Pulmonary artery endothelial cell (primary cell): ENCODE measurements at regions not wholly inside any gene's neighbourhood (a gene's known extent, or its start where the extent isn't known, plus 50 kb on each side); places are given as distances from the start of the nearest gene placed in this dataset.
"Not testable (repeated sequence)": the region's sequence is repeated elsewhere in the genome, so short reads cannot be mapped to it uniquely, and the experiment has no call there.

Experiments used
- DNase-seq: peaks from one replicate; pipeline ENCODE4 v3.0.0-alpha.2; 2011; ENCODE audit warnings: low read depth, low spot score

DNA sequence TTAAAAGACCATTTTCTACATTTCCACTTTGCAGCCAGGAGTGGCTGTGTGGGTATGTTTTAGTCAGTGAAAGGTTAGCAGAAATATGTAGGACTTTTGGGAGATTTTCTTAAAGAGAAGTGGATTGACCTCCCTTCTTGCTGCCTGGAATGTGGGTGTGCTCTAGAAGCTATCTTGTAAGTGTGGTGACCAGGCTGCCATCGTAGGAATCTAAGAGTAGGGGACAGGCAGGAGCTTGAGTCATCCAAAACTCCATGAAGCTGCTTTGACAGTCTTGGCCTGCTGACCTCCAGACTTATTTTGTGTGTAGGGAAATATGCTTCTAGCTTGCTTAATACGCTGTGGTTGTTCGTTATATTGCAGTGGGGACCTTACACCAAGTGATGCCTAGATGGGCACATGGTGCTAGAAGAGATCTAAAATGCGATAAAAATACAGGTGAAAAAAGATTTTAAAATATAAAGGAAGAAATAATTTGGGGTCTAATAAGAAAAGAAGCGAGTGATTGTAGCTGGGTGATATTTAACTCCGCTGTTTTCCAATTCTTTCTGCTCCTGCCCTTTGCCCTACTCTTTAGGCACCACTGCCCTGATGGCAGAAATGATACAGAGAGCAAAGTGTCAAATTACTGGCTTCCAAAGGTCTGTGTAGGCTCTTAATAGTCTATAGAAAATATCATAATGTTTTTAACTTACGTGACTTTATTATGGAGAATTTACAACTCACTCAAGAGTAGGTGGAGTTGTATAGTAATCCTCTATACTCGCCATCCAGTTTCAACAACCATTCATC is 298.2 kb upstream of the ZNF608 start:
- DNase-seq: no peak

DNA sequence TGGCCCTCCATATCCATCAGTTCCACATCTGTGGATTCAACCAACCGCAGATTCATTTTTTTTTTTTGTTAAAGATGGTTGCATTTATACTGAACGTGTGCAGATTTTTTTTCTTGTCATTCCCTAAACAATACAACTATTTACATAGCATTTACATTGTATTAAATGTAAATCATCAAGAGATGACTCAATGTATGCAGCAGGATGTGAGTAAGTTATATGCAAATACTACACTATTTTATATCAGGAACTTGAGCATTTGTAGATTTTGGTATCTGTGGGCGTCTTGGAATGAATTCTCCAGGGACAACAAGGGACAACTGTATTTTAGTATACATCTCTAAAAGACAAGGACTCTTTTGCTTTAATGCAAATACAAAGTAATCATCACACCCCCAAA is 299.2 kb upstream of the ZNF608 start:
- DNase-seq: no peak

DNA sequence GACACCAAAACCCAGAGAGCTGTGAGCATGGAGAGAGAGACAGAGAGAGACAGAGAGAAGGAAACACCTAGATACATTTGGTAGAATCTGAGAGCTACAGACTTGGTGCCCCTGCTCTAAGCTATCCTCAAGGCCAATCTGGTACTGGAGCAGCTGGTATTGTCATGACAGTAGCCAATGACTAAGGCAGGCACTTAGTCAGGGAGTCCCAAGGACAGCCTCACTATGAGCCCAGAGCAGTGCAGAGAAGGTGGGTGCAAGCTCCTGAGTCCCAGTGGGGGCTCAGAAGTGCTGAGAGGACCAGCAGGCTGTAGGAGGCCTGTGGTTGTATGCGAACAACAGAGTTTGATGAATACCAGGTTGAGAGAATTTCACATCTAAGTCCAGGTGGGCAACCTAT is 300.4 kb upstream of the ZNF608 start:
- no peak for DNase-seq

DNA sequence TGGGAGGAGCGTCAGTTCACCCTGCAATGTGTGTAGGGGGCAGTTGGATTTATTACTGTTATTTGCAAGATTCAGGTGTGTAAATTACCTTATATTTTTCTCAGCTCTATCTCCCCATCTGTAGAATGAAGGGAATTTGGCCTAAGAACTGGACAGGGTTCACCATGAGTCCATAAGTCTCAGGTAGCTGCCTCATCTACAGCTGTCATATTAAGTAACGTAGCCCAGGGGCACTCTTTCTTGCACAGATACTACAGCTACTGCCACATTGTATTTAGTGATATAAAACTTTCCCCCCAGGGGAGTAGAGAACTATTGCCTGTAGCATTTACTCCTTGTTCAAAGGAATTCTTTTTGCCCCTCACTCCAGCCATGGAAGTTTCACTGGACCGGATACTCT is 301.4 kb upstream of the ZNF608 start:
- no peak for DNase-seq

DNA sequence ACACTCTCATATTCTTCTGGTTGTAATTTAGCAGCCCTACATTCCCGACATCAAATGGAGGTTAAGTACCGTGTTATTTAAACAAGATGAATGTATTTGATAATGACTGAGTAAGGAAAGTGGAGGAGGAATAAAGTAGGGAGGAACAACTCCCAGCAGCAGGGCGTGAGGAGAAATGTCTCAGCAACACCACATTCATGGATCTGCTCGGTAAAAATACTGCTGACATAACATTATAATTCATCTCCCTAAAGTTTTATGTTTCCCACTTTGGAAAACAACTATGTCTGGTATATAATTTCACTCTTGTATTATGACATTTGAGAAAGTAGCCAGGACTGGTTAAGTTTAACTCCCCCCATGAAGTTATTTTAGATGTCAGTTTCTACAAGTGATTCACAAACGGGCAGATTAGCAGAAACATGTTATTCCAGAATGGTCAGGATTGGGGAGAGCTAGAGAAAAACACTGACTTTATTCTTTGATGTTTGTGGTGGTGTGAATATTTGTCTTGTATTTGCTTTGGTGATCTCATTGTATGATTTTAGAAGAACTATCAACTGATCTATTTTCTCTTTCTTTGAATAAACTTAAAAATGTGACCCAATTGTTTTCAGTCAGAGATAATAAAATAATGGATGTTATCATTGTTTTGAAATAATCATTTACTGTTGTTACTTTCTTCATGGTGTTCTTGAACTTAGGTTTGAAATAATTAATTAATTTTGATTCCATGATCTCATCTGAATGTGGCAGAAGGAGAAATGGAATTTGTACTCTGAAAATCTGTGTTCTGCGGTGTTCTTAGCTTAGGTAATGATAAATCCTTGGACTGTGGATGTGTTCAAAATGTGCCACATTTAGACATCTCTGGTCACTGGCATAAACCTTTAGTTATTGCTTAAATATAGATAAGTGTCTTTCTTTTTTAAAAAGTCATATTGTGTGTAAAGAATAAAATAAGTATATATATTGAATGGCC is 303.6 kb upstream of the ZNF608 start:
- no peak for DNase-seq

DNA sequence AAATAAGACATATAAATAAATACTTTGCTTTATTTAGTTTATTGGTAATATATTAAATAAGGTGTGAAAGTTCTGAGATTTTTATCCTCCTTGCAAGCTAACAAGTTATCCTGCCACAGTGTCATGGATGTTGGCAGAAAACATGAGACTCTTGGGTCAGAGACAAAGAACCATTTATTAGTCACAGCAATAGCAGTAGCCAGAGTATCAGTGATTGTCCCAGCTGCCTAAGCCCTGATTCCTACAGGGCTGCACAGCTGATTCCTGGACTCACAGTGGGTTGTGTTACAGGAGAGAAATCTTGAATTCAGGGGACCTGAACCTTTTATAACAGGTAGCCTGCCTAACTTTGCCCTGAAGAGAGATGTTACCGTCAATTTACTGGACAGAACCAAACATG is 304.5 kb upstream of the ZNF608 start:
- no peak for DNase-seq

DNA sequence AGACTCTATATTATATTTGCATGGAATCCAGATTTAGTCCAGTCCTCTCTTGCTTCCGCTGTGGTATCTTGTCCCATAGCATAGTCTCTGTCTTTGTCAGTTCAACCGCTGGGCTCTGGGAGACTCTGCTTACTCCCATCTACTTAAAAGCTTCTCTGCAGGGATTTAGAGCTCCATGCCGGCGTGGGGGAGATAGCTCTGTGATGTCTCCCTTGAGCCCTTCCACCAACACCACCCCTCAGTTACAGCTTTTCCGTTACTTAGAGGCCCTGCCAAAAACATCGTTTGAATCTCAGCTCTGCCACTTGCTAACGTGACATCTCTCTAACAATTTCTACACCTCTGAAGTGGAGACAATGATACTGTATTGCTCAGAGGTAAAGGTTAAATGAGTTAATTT is 306.1 kb upstream of the ZNF608 start:
- no peak for DNase-seq

DNA sequence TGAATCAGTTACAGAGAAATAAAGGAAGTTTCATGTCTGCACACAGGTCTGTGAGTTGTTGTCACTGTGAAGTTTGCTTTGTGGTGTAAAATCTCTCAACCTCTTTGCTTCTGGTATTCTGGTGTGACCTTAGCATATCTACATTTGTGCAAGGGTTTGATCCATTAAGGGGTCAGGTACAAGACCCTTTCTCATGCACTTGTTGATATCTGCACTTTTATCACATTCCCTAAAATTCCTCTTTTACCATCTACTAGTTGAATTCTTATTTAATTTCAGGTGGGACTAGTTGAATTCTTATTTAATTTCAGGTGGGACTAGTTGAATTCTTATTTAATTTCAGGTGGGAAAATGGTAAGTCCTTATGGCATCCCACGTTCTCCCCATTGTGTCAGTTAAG is 306.7 kb upstream of the ZNF608 start:
- DNase-seq: no peak

DNA sequence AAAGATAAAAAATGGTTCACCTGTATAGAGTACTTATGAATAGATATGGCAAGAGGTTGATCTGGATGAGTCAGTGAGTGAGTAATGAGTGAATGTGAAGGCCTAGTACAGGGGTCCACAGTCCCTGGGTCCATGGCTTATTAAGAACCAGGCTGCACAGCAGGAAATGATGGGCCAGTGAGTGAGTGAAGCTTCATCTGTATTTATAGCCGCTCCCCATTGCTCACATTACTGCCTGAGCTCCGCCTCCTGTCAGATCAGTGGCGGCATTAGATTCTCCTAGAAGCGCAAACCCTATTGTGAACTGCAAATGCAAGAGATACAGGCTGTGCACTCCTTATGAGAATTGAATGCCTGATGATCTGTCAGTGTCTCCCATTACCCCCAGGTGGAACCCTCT is 307.7 kb upstream of the ZNF608 start:
- DNase-seq: no peak

DNA sequence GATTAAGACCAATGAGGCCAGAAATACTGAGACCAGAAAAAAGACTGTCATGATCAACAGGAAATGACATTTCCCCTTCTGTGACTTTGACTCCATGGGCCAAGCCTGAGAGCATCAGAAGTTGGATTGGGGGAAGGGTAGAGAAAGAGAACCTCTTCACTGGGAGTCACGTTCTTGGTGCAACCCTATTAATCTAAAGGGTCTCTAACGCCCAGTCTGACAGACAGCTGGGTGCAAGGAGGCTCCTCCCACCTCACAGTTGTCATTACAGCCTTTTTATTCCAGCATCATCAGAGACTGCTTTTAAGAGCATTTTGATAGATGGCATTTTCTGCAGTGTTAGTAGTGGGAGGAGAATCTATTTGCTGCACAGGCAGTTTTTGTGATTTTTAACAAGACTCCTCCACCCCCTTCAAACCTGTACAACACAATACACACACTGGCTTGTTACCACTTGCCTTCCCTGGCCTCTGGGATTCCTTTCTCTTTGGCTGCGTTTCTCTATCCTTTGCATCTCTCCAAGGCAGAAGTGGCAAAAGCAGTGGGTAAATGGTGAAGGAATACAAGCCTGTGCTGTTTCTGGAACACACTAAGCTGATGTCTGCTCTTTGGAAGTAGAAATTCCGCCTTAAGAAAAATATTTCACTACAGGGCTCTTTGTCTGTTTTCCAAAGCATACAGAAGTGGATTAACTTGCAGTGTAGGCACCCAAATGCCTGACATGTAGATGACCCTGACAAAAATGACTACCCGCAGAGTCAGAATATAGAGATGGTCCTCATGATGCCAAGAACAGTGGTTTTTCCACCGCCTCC is 310.4 kb upstream of the ZNF608 start:
- no peak for DNase-seq

DNA sequence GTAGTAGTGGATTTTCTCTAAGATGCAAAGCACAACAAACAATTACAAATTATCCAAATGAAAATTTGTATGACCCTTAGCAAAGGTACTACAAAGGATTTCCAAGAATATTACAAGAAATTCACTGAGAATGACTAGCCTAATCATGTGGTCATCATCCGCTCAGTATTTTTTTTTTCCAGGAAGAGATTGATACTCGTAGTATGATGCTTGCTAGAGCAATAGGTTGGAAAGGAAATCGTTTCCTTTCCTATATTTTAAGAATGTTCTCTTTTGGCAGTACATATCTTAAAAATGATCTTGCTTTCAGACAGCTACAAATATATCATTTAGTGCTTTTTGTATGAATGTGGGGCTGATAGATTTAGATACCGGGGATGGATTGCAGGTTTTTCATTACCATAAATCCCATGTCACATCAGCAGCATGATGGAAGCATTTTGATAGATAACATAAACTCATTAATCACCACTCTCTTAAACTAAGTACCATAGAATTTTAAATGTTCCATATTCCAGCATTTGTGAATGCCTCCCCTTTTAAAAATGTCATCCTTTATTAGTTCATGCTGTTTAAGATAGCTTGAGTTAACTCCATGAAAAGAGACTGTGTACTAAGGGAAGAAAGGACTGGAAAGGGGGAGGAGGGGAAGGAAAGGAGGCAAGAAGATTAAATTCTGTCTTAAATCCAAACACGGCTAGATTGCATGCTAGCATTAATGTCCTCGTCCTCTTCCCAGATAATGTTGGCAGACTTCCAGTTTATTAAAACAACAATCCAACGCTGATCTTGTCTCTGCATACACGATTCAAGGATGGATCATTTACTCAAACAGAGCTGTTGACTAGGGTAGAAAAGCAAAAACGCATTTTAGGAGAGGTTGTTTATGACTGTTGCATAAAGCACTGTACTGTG is 311.7 kb upstream of the ZNF608 start:
- no peak for DNase-seq

DNA sequence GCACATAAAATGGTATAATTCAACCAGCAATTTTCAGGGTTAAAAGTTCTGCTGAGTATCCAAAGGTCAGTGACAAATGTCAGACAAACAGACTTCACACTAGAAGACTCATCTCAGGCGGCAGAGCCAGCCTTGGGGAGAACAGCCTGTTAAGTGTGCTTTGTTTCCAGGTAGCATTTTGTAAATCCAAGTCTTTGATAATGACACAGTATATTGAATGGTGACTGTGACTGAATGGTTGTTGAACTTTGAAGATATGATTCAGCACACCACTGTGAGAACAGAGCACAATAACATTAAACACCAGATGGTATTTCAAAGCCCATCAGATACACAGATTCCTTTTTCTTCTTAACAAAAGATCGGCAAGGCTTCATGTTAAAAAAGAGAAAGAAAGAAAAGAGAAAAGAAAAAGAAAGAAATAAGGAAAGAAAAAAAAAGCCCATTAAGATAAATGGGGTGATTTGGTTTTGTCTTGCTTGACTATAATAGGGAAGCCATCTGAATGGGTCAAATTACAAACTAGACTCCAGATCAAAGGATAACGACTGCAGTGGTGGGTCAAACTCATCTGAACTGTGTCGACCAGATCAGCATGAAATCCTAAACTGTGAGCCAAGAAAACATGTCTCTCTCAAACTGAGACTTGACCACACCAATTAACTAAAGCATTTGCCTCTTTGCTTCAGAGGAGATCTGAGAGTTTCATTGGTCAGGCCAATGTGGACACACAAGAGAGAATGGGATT is 313.0 kb upstream of the ZNF608 start:
- no peak for DNase-seq

DNA sequence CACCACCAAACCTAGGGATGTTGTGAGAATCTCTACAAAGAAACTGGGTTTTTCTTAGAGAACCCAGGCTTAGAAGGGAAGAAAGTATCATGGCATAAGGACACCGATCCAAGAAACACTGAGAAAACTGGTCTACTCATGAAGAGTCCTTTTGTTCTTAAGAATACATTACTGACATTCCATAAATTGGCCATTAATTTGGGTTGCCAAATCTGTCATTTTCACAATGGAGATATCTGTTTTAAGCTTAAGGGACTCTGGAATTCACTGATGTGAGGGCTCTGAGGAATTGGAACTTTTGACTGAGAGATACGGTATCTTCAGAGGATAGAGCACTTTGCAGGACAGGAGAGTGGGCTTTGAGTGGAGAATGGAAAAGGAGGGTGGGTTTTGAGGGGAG is 315.3 kb upstream of the ZNF608 start:
- no peak for DNase-seq

DNA sequence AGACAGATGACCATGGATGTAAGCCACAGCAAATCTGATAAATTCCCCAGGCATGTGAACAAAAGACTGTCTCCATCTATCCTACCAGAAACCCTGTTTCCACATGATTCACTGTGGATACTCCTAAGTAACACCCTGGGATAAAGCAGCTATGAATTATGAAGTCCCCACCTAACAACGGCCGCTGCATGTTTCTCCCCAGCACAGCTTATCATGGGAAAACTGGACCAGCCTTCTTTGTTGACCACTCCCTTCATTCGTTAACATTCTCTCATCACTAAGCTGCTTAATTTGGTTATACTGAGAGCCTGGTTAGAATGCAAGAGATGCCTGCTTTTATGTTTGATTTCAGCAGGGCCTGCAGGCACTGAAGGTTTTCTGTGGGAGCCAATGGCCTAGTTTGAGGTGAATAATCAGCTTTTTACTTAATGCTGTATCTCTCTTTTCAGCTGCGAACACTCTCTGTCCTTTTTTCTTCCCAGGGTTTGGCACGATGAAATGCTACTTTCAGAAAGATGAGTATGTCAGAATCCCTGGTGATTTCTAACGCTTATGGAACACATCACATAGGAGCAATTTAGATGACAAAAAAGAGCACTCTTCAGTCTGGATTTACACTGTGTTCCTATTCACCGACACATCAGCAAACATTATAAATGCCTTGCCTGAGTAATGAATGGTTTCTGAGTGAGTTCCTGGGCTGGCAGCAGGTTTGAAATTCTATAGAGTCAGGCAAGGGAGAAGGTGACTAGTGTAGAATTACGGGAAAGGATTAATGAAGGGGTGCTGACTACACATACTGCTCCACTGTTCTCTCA is 318.4 kb upstream of the ZNF608 start:
- DNase-seq: no peak

DNA sequence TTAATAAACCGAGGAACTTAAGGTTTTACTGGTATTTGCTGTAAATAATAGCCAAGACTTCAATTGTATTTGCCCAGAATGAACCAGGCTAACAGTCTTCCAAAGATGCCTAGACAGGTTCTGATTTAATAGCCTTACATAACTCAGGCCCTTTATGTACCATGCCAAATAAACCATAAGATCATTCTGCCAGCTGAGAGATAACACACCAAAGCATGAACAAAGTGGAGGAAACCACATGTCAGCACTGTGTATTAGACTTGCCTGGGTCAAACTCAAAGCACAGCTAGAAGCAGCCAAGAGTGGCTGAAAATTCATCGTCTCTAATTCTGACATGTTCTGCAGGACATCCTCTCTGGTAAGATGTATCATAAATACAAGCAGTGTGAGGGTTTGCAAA is 319.3 kb upstream of the ZNF608 start:
- no peak for DNase-seq

DNA sequence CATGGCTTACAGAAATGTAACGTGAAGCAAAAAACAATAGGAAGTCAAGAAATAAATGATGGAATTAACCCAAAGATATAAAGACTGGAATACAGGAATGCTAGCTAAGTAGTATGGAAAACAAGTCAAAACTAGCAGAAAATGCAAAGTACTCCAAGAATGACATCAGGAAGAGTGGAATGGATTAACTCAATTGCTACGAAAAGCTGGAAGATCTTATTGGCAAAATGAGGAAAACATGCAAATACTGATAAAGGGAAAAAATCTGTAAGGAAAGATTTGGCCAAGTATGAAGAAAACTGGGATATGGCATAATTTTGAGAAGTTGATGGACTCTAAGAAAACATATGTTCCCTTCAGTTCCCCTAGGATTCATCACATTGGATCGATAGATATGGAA is 324.5 kb upstream of the ZNF608 start:
- DNase-seq: no peak

DNA sequence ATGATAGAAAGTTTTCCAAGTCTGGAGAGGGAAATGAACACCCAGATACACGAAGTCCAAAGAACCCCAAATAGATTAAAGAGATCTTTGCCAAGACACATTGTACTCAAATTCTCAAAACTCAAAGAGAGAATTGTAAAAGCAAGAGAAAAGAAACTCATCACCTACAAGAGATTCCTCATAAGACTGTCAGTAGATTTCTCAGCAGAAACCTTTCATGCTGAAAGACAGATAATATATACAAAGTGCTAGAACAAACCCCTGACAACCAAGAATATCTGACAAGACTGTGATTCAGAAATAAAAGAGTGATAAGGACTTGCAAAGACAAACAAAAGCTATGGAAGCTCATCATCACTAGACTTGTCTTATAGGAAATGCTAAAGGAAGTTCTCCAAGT is 326.7 kb upstream of the ZNF608 start:
- DNase-seq: no peak

DNA sequence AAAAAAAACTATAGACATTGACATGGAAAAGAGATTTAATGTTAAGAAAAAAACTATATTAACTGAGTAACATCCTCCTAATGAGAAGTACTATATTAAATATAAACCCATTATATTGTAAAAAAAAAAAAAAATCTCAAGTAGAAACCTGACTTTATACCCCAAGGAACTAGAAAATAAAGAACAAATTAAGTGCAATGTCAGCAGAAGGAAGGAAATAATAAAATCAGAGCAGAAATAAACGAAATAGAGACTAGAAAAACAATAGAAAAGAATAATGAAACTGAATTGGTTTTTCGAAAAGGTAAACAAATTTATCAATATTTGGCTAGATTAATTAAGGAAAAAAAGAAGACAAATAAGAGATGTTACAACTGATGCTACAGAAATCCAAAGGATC is 329.1 kb upstream of the ZNF608 start:
- DNase-seq: no peak

DNA sequence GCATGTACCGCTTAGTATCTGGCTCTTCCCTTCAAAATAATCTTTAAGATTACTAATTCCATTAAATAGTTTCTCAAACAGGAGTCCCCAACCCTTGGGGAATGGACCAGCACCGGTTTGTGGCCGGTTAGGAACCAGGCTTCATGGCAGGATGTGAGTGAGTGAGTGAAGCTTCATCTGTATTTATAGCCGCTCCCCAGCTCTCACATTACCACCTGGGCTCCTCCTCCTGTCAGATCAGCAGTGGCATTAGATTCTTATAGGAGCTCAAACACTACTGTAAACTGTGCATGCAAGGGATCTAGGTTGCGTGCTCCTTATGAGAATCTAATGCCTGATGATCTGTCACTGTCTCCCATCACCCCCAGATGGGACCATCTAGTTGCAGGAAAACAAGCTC is 332.6 kb upstream of the ZNF608 start:
- DNase-seq: not testable (repeated sequence)
